Epithelial cell of proximal tubule (primary cell): ENCODE measurements at regions not wholly inside any gene's neighbourhood (a gene's known extent, or its start where the extent isn't known, plus 50 kb on each side); places are given as distances from the start of the nearest gene placed in this dataset.
A peak's percentile ranks its signal among the peaks of the same experiment; 100 is the strongest.

Experiments
- DNase-seq: peaks from one replicate; pipeline ENCODE4 v3.0.0-alpha.2; 2011; ENCODE audit warnings: low read depth
- H3K4me3 ChIP-seq: 2 replicates; pipeline ENCODE4 v1.5.1; 2011; ENCODE audit warnings: low read depth, mild to moderate bottlenecking, low read length
- TF ChIP-seq, protein P1 (sequence below): conservative IDR thresholded peaks from 2 replicates; pipeline ENCODE4 v1.5.1; 2012; ENCODE audit warnings: low read depth, mild to moderate bottlenecking, low read length

GRCh38 chr2:234816056-234816455 is 135.8 kb upstream of the SH3BP4 start:
- H3K4me3 ChIP-seq: no peak overlapping the region
- DNase-seq: no peak
- TF ChIP-seq, protein P1, sequence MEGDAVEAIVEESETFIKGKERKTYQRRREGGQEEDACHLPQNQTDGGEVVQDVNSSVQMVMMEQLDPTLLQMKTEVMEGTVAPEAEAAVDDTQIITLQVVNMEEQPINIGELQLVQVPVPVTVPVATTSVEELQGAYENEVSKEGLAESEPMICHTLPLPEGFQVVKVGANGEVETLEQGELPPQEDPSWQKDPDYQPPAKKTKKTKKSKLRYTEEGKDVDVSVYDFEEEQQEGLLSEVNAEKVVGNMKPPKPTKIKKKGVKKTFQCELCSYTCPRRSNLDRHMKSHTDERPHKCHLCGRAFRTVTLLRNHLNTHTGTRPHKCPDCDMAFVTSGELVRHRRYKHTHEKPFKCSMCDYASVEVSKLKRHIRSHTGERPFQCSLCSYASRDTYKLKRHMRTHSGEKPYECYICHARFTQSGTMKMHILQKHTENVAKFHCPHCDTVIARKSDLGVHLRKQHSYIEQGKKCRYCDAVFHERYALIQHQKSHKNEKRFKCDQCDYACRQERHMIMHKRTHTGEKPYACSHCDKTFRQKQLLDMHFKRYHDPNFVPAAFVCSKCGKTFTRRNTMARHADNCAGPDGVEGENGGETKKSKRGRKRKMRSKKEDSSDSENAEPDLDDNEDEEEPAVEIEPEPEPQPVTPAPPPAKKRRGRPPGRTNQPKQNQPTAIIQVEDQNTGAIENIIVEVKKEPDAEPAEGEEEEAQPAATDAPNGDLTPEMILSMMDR: no peak

GRCh38 chr2:234814374-234814773 is 137.4 kb upstream of the SH3BP4 start:
- TF ChIP-seq, protein P1: no peak
- DNase-seq: no peak
- H3K4me3 ChIP-seq: no peak overlapping the region

GRCh38 chr2:234812851-234813250 is 139.0 kb upstream of the SH3BP4 start:
- no peak for DNase-seq
- no peak overlapping the region for H3K4me3 ChIP-seq
- TF ChIP-seq, protein P1: no peak

- TF ChIP-seq, protein P1: no peak
- peak; percentile 69 for DNase-seq
- no peak overlapping the region for H3K4me3 ChIP-seq
Observed at GRCh38 chr2:234808907-234809306, 142.9 kb upstream of the SH3BP4 start.

DNA sequence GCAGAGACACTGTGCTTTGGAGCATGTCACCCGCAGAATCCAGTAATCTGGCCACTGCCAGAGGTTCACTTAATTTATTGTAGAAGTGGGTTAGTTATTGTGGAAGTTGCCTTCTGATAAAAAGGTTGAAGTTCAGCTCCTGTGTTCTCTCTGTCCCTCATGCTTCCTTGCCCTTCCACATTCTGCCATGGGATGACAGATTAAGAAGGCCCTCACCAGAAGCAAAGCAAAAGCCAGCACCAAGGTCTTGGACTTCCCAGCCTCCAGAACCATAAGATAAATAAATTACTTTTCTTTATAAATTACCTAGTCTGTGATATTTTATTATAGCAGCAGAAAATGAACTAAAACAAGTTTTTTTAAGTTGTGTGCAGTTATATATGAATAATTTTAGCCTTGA is 145.0 kb upstream of the SH3BP4 start:
- H3K4me3 ChIP-seq: no peak overlapping the region
- TF ChIP-seq, protein P1: no peak
- no peak for DNase-seq

DNA sequence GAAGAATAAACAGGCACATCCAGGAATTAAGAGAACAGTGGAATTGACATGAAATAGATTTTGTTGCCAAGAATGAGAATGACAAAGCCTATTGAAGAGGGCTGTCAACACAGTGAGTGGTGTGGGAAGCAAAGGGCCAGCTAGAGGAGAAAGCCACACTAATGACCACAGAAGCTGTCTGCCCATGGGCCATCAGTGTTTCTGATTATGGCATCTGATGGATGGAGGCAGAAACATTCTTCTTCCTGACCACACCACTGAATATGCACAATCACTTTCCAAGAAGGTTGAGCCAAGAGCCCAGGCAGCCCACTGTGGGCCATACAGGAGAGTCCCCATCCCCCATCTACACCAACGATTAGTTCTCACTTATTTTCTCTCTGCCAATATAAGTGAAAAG is 146.0 kb upstream of the SH3BP4 start:
- DNase-seq: no peak

GRCh38 chr2:234804704-234805103 is 147.1 kb upstream of the SH3BP4 start:
- DNase-seq: no peak
- TF ChIP-seq, protein P1: no peak
- no peak overlapping the region for H3K4me3 ChIP-seq

More for the DNA sequence above, 146.0 kb upstream of the SH3BP4 start:
- TF ChIP-seq, protein P1: no peak
- no peak overlapping the region for H3K4me3 ChIP-seq
